GM13976 (cell line): ENCODE measurements at regions not wholly inside any gene's neighbourhood (a gene's known extent, or its start where the extent isn't known, plus 50 kb on each side); places are given as distances from the start of the nearest gene placed in this dataset.

ENCODE experiments used
- DNase-seq: peaks from one replicate; pipeline ENCODE4 v3.0.0; 2012; ENCODE audit warnings: low spot score
- CTCF ChIP-seq: IDR thresholded peaks from 2 replicates; pipeline ENCODE4 v1.5.1; 2012; ENCODE audit warnings: borderline replicate concordance, mild to moderate bottlenecking; ENCODE audit not compliant: insufficient read depth; ENCODE audit errors: extremely low read depth, missing control alignments, control extremely low read depth
- in situ Hi-C: fragments of 300-500 bp; cut with MboI; formaldehyde crosslinking; loops from one replicate; pipeline ENCODE4 v1.12.0; 2022; ENCODE audit warnings: low sequenced_read_pairs, mixed read lengths, inconsistent platforms; ENCODE audit not compliant: unreplicated experiment

DNA sequence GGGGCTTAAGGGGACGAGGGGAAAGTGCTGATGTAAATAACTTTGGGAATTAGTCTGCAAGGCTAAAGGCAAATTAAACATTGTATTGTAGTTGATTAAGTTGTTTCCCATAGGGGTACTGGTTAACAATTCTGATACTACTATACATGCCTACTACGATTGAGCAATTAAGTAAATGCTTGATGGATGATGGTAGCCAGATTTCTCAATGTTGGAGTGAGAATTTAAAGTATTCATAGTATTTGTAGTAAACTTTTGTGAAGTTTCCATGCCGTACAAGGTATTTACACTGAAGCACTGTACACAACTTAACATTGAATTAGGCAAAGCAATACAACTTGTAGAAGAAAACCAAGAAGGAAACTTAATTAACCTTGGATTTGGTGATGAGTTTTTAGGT lies 852.3 kb downstream of the QKI start:
- in situ Hi-C loops: no loop called here
- no peak for DNase-seq
- no peak for TF ChIP-seq CTCF

- no peak for TF ChIP-seq CTCF
- DNase-seq: no peak
- in situ Hi-C loops: no loop called here
These were observed 847.8 kb downstream of the QKI start for GRCh38 chr6:164262348-164262747.

GRCh38 chr6:164258421-164258820 lies 843.9 kb downstream of the QKI start:
- TF ChIP-seq CTCF: no peak
- in situ Hi-C loops: no loop called here
- DNase-seq: no peak

DNA sequence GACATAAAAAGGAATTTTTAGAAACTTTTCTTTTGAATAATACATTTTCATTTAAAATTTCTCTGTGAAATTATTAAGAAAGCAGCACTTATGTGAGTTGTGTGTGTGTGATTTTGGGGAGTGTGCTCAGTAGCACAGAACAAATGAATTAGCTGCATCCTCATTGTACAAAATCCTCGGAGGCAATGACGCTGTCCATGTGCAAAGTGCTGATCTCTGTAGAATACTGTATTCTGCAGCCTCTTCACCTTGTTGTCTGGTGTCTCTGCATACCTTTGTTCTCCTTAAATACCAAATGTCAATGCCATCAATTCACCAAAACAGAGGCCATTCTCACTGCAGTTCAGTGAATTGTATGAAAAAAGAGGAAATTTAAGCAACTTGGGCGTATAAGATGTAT lies 838.4 kb downstream of the QKI start:
- DNase-seq: no peak
- no peak for TF ChIP-seq CTCF
- in situ Hi-C loops: no loop called here

- in situ Hi-C loops: no loop called here
- no peak for TF ChIP-seq CTCF
- no peak for DNase-seq
These were observed 837.8 kb downstream of the QKI start for GRCh38 chr6:164252291-164252690.

GRCh38 chr6:164247106-164247505 lies 832.6 kb downstream of the QKI start:
- DNase-seq: no peak
- TF ChIP-seq CTCF: no peak
- in situ Hi-C loops: no loop called here

DNA sequence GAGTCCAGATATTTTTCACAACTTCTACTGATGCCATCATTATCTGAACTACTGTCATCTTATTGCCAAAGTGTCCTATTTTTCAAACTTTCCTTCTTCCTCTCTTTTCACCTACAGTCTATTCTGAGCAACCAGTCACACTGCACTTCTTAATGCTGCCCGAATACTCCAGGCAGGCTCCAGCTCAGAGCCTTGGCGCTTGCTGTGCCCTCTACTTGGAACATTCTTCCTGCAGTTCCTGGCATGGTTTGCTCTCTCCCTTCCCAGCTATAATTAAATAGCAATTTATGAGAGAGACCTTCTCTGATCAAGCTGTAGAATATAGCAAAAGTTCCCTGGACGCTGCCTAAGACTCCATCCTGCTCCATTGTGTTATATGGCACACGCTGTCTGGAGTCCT lies 831.6 kb downstream of the QKI start:
- DNase-seq: no peak
- no peak for TF ChIP-seq CTCF
- in situ Hi-C loops: no loop called here
